ENCODE measurements at regions not wholly inside any gene's neighbourhood (a gene's known extent, or its start where the extent isn't known, plus 50 kb on each side); places are given as distances from the start of the nearest gene placed in this dataset.

DNA sequence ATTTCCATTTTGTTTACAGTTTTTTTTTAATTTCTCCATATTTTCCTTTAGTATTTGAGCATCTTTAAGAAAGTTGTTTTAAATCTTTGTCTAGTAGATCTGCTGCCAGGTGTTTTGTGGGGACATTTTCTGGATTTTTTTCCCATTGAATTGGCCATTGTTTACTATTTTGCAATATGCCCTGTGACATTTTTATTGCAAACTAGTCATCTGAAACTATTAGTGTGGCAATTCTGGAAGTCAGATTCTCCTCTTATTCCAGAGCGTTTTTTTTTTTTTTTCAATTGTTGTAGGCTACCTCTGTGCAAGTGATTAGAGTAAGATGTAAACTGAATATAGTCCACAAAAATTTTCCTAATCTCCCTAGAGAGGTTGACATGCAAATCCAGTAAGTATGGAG lies 334.2 kb downstream of the PYDC2 start:
- TF ChIP-seq, protein P1, sequence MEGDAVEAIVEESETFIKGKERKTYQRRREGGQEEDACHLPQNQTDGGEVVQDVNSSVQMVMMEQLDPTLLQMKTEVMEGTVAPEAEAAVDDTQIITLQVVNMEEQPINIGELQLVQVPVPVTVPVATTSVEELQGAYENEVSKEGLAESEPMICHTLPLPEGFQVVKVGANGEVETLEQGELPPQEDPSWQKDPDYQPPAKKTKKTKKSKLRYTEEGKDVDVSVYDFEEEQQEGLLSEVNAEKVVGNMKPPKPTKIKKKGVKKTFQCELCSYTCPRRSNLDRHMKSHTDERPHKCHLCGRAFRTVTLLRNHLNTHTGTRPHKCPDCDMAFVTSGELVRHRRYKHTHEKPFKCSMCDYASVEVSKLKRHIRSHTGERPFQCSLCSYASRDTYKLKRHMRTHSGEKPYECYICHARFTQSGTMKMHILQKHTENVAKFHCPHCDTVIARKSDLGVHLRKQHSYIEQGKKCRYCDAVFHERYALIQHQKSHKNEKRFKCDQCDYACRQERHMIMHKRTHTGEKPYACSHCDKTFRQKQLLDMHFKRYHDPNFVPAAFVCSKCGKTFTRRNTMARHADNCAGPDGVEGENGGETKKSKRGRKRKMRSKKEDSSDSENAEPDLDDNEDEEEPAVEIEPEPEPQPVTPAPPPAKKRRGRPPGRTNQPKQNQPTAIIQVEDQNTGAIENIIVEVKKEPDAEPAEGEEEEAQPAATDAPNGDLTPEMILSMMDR (IDR thresholded peaks at IDR 0.05): no peak
- no peak for TF ChIP-seq POLR2A (IDR thresholded peaks at IDR 0.05)
- intact Hi-C loops (cut with DNase I; ENCODE audit: low total_unique reads): no loop called here
- H3K4me3 ChIP-seq (ENCODE audit: low read depth, poor library complexity, severe bottlenecking): no peak overlapping the region
- whole genome bisulfite sequencing, 2 donors: 81 to 88% methylated on average over 1 of the region's 1 CpG
- DNase-seq (ENCODE audit: low spot score in 2 of 2): no peak

DNA sequence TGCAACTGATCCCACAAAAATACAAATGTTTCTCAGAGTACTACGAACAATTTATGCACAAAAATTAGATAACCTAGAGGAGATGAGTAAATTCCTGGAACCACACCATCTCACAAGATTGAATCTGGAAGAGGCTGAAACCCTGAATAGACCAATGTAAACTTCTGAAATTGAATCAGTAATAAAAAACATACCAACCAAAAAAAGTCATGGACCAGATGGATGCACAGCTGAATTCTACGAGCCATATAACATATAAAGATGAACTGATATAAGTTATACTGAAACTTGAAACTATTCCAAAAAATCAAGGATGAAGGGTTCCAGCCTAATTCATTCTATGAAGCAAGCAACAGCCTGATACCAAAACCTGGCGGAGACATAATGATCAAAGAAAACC lies 336.3 kb downstream of the PYDC2 start:
- no peak for TF ChIP-seq POLR2A (IDR thresholded peaks at IDR 0.05)
- TF ChIP-seq, protein P1 (IDR thresholded peaks at IDR 0.05): no peak
- DNase-seq (ENCODE audit: low spot score in 2 of 2): no peak
- WGBS, 2 donors: 54 to 87% methylated on average over 3 of the region's 3 CpGs
- H3K4me3 ChIP-seq (ENCODE audit: low read depth, poor library complexity, severe bottlenecking): no peak overlapping the region
- intact Hi-C loops (cut with DNase I; ENCODE audit: low total_unique reads): no loop called here

DNA sequence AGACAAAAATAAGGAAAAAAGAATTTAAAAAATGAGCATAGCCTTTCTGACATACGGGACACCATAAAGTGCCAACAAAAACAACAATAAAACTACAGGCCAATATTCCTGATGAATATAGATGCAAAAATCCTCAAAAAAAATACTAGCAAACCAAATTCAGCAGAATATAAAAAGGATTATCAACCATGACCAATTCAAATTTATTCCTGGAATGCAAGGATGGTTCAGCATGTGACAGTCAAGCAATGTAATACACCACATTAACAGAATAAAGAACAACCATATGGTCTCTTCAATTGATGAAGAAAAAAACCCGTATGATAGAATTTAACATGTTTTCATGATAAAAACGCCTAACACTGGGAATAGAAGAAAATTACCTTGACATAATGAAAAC lies 341.7 kb downstream of the PYDC2 start:
- DNase-seq (ENCODE audit: low spot score in 2 of 2): no peak
- TF ChIP-seq, protein P1 (IDR thresholded peaks at IDR 0.05): no peak
- TF ChIP-seq POLR2A (IDR thresholded peaks at IDR 0.05): no peak
- WGBS, 2 donors: 71 to 86% methylated on average over 3 of the region's 3 CpGs
- H3K4me3 ChIP-seq (ENCODE audit: low read depth, poor library complexity, severe bottlenecking): no peak overlapping the region
- intact Hi-C loops (cut with DNase I; ENCODE audit: low total_unique reads): no loop called here

DNA sequence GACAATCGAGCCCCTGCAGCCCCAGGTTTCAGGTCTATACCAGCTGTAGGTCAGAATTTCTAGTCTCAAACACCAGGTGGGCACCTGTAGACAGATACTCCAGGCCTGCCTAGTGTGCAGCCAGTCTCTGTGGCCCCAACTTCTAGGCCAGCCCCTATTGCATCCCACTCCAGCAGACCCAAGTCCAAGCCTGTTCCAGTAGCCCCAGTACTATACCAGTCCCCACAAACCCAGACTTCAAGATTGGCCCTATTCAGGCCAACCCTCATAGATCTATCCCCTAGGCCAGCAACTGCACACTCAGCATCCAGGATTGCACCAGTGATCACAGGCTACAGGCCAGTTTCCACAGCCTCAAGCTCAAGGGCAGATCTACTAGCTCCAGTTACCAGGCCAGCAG lies 344.0 kb downstream of the PYDC2 start:
- H3K4me3 ChIP-seq (ENCODE audit: low read depth, poor library complexity, severe bottlenecking): no peak overlapping the region
- no peak for DNase-seq (ENCODE audit: low spot score in 2 of 2)
- no peak for TF ChIP-seq POLR2A (IDR thresholded peaks at IDR 0.05)
- TF ChIP-seq, protein P1 (IDR thresholded peaks at IDR 0.05): no peak
- 40 to 75% methylated on average over 1 of the region's 1 CpG for WGBS, 2 donors
- intact Hi-C loops (cut with DNase I; ENCODE audit: low total_unique reads): no loop called here

DNA sequence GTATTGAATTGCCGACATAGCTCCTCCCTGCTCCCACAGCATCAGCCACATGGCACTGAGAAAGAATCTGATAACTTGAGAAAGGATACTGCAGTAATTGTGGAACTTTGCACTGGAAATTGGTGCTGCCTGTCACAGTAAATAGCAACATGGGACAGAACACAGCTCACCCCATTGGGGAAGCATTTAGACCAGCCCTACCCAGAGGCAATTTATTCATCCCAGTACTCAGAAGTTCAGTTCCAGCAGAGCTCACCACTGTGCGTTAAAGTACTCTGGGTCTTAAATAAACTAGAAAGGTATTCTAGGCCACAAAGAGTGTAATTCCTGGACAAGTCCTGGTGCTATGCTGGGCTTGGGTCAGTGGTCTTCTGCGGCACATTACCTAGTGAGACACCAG lies 347.1 kb downstream of the PYDC2 start:
- no peak overlapping the region for H3K4me3 ChIP-seq (ENCODE audit: low read depth, poor library complexity, severe bottlenecking)

More for the DNA sequence above, 347.1 kb downstream of the PYDC2 start:
- TF ChIP-seq POLR2A (IDR thresholded peaks at IDR 0.05): no peak
- TF ChIP-seq, protein P1 (IDR thresholded peaks at IDR 0.05): no peak
- DNase-seq (ENCODE audit: low spot score in 2 of 2): no peak
- intact Hi-C loops (cut with DNase I; ENCODE audit: low total_unique reads): no loop called here
- WGBS, 2 donors: 85 to 96% methylated on average over 3 of the region's 3 CpGs

Measured in lower leg skin (tissue), 4 donors.